ENCODE measurements at regions not wholly inside any gene's neighbourhood (a gene's known extent, or its start where the extent isn't known, plus 50 kb on each side); places are given as distances from the start of the nearest gene placed in this dataset.

DNA sequence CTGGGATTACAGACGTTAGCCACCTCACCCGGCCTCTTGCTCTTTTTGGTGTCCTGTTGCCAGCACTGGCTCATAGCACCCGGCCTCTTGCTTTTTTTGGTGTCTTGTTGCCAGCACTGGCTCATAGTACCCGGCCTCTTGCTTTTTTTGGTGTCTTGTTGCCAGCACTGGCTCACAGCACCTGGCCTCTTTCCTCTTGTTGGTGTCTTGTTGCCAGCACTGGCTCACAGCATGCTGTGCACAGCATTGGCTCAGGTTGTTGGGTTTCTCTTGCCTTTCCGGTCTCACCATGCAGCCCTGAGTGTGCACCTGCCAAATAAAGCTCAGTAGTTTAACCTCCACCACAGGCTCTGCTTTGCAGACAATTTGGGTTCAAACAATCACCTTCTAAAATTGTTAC lies 208.2 kb downstream of the THBS2 start:
- no peak overlapping the region for H3K27ac ChIP-seq
- TF ChIP-seq, protein P1, sequence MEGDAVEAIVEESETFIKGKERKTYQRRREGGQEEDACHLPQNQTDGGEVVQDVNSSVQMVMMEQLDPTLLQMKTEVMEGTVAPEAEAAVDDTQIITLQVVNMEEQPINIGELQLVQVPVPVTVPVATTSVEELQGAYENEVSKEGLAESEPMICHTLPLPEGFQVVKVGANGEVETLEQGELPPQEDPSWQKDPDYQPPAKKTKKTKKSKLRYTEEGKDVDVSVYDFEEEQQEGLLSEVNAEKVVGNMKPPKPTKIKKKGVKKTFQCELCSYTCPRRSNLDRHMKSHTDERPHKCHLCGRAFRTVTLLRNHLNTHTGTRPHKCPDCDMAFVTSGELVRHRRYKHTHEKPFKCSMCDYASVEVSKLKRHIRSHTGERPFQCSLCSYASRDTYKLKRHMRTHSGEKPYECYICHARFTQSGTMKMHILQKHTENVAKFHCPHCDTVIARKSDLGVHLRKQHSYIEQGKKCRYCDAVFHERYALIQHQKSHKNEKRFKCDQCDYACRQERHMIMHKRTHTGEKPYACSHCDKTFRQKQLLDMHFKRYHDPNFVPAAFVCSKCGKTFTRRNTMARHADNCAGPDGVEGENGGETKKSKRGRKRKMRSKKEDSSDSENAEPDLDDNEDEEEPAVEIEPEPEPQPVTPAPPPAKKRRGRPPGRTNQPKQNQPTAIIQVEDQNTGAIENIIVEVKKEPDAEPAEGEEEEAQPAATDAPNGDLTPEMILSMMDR (conservative IDR thresholded peaks at IDR 0.05), result no peak
- TF ChIP-seq ZFX (IDR thresholded peaks at IDR 0.05), result no peak

DNA sequence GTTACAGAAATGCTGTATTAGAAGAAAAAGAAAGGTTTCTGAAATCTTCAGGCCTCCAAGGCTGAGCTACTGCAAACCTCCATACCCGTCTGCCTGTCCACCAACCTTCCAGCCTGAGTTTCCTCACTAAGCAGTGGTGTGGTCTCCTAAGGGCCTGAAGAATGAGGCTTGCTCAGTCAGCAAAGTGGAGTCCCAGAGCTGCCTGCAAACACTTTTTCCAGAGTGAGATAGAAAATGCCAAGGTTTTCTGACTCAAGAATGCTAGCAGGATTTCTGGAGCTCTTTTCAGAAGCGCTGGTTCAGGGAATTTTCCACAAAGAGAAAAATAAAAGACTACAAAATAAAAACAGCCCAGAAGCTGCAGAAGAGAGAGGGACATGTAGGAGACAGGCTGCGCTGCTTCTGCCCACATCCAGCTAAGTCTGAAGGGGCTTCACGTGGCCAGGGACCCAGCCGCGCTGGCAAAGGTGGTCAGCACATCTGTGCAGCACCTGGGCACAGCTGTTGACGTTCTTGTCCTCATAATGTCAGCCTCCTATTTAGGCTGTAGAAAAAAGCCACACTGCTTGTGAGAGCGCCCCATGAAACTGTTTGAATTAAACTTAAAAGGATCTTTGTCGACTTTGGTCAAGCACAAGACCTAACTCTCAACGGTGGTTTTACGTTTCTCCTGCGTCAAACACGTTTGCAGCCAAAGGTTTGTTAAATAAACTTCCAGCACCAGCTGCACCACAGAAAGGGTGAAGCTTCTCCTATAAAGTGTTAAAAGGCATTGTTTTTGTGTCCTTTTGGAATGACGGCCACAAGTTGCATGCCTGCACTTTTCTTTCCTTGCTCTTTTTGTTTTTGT lies 209.0 kb downstream of the THBS2 start:
- TF ChIP-seq ZFX (IDR thresholded peaks at IDR 0.05), result no peak
- TF ChIP-seq, protein P1 (conservative IDR thresholded peaks at IDR 0.05), result no peak
- no peak overlapping the region for H3K27ac ChIP-seq

GRCh38 chr6:169042061-169042460 lies 211.6 kb downstream of the THBS2 start:
- no peak overlapping the region for H3K27ac ChIP-seq
- TF ChIP-seq, protein P1 (conservative IDR thresholded peaks at IDR 0.05), result no peak
- no peak for TF ChIP-seq ZFX (IDR thresholded peaks at IDR 0.05)

DNA sequence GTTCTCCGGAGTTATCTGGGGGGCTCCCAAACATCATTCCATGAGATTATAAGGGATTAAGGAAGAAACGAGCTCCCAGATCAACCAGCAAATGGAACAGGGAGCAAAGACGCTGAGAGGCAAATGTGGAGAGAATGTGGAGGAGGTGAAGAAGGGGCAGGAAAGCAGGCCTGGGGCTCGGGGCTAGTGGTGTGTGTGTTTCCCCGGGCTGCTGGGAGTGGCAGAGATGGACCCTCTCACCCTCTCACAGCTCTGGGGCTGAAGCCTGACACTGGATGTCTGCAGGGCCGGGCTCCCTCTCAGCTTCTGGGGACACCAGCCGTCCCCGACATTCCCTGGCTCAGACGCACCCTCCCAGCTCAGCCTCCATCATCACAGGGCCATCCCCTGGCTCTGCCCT lies 212.6 kb downstream of the THBS2 start:
- no peak overlapping the region for H3K27ac ChIP-seq
- TF ChIP-seq, protein P1 (conservative IDR thresholded peaks at IDR 0.05), result no peak
- no peak for TF ChIP-seq ZFX (IDR thresholded peaks at IDR 0.05)

GRCh38 chr6:169038691-169039090 lies 215.0 kb downstream of the THBS2 start:
- no peak overlapping the region for H3K27ac ChIP-seq
- TF ChIP-seq ZFX (IDR thresholded peaks at IDR 0.05), result no peak
- TF ChIP-seq, protein P1 (conservative IDR thresholded peaks at IDR 0.05), result no peak

DNA sequence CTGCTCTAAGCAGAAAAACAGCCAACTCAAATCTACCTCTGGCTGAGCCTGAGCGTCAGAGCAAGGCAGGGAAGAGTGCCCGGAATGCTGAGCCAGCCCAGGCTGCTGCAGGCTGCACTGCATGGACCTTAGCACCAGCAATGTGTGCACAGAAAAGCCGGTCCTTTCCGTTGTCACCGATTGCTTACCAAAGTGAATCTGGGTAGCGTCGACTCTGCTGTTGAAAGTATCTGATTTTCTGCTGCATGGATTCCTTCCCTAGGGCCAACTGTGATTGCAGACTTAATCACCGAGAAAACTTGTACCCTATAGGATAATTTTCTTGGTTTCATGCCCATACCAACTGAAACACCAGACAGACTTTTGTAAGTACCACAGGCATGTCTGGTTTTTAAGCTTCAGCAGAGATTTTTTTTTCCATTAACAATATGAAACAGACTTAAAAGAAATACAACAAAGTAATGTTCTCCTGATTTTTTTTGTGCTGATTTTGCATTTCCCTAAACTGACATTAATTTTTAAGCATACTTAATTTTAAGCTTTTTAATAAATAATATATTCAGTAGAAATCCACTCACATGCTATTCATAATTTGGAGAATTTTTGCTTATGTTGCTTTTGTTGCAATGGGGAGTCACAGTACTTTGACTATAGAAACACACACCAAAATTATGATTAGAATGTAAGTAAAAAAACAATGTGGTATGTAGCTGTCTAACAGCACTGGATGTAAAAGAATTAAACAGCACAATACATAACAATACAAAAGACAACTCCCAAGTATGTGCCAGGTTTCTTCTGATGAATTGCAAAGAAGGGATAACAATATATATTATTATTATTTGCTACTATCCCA lies 218.0 kb downstream of the THBS2 start:
- TF ChIP-seq, protein P1 (conservative IDR thresholded peaks at IDR 0.05), result no peak
- no peak for TF ChIP-seq ZFX (IDR thresholded peaks at IDR 0.05)
- no peak overlapping the region for H3K27ac ChIP-seq
